ENCODE measurements at regions not wholly inside any gene's neighbourhood (a gene's known extent, or its start where the extent isn't known, plus 50 kb on each side); places are given as distances from the start of the nearest gene placed in this dataset.

- DNase-seq (ENCODE audit: low spot score), result no peak
Measured at GRCh38 chr18:37701967-37702366, 136.4 kb upstream of the CELF4 start.

- DNase-seq (ENCODE audit: low spot score), result no peak
Measured at GRCh38 chr18:37698508-37699040, 133.0 kb upstream of the CELF4 start.

GRCh38 chr18:37694516-37694915 is 128.9 kb upstream of the CELF4 start:
- DNase-seq (ENCODE audit: low spot score), result no peak

DNA sequence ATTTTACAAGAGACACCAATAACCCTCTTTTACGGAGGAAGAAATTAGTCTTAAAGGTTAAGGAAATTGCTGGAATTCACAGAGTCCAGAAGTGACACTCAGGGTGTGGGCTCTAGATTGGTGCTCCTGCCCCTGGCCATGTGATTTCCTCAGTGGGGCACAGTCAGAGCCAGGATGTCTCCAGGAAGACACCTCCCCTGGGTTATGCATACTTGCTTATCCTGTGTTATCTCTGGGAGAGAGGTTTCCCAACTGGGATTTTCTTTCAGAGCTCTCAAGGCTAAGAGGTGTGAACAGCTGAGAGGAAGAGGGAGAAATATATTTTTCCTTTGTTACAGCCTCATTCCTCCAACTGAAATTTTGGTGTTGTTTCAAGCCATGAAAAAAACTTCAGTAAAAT is 125.6 kb upstream of the CELF4 start:
- no peak for DNase-seq (ENCODE audit: low spot score)

DNA sequence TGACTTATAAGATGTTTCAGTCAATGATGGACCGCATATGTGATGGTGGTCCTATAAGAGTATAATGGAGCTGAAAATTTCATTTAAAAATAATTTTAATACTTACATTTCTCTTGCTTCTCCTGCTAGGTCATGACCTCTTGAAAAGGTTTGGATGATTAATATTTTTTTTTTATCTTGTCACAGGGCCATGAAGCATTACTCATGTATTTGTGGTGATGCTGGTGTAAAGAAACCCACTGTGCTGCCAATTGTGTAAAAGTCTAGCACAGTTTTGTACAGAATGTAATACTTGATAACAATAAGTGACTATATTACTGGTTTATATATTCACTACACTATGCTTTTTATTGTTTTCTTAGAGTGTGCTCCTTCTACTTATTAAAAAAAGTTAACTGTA is 124.2 kb upstream of the CELF4 start:
- no peak for DNase-seq (ENCODE audit: low spot score)

- DNase-seq (ENCODE audit: low spot score), result no peak
Measured at GRCh38 chr18:37684590-37684989, 119.0 kb upstream of the CELF4 start.

- DNase-seq (ENCODE audit: low spot score), result no peak
Measured at GRCh38 chr18:37684183-37684582, 118.6 kb upstream of the CELF4 start.

DNA sequence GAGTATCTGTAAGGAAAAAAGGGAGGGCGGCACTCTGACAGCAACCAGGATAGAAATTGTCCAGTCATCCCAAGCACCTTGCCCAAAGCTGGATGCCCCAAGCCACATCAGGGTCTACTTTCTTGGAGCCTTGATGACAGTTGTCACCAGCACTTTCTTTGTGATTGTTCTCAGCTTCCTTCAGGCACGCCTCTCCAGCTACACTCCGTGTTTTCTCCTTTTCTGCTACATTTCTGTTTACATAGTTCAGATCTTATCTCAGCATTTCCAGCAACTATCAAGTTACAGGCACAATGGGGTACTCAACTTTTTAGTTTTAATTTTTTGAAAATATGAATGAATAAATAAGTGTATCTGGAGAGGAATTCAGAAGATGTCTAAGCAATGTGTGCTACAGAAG is 115.3 kb upstream of the CELF4 start:
- no peak for DNase-seq (ENCODE audit: low spot score)

DNA sequence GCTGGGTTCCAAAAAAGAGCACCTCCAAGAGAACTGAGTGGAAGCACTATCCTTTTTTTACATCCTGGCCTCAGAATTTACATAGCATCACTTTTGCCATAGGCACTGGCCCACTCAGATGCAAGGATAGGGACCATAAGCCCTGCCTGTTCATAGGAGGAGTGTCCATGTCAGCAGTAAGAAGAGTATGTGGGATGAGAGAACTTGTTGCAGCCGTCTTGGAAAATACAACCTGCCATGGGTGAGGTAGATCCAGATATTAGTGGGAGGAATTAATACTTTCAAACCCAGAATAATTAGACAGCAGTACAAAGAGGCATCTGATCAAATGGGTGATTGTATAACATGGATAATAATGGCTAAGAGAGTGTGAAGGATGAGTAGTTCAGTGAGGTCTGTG is 110.7 kb upstream of the CELF4 start:
- no peak for DNase-seq (ENCODE audit: low spot score)

DNA sequence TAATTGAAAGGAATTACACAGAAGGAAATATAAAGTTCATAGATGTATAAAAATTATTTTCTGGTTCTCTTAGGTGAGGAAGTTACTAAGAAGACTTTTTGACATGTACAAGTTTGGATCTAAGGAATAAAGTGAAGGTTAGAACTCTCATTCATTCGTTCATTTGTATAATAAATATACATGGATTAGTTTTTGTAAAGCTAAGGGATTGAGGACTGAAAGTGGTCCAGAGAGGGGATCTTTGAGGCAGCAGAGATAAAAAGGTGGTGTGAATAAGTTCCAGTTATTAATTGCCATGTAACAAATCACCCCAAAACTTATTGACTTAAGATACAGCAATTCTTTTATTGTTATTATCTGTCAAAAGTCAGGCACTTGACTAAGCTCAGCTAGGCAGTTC is 110.1 kb upstream of the CELF4 start:
- DNase-seq (ENCODE audit: low spot score), result no peak

DNA sequence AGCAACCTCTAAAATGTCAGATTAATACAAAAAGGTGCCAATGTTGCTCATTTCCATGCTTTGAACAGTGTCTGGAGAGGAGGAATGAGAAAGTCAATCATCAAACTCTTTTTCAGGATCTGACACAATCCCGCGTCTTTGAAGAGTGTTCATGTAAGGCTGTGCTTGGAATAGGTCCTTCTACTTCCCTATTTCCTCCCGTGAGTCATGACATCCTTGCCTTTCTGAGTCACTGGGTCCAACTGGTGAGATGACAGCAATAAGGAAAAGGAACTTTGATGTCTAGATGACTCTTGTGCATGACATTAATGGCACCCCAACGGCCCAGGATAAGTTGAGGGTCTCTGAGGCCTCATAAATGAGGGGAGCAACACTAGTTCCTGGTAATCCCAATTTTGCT is 109.0 kb upstream of the CELF4 start:
- DNase-seq (ENCODE audit: low spot score), result no peak

DNA sequence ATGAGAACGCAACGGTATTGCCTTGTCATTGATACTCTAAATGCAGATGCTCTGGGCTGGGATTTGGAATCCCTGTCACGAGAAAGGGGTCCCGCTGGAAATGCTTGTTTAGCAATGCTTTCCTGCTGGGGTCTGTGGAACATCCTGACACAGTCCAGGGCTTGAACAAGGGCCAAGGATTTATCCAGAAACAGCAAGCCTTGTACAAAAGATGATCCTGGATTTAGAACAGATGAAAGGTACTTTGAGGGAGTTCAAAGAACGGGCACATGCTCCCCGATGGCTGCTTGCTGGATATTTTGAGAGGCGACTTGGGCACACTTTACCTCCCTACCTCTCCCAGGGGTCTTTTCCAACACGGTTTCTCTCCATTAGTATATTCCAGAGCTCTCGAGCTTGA is 108.1 kb upstream of the CELF4 start:
- DNase-seq (ENCODE audit: low spot score), result no peak

DNA sequence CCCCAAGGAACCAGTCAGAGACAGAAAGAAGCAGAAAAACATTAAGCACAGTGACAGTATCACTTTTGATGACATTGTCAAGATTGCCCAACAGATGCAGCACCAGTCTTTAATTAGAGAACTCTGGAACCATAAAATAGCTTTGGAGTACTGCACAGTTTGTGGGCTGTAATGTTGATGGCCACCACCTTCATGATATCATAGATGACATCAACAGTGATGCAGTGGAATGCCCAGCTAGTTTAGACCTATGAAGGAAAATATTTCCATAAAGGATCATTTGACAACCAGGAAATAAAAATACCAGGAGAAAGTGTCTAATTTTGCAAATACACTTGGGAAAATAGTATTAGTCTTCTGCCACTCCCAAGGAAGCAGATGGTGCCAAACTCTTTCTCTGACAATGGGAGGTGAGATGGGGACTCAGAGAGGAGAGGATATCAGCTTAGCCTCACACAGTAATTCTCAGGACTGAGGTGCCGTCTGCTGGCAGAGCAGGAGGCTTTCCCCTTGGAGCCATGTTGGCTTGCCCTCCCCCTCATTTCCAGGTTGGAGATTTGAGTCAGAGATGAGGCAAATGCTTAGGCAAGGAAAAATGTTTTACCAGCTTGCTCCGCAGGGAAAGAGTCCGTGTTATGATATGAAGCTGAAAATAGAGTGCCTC is 107.5 kb upstream of the CELF4 start:
- DNase-seq (ENCODE audit: low spot score), result no peak

GRCh38 chr18:37672001-37672400 is 106.4 kb upstream of the CELF4 start:
- no peak for DNase-seq (ENCODE audit: low spot score)

DNA sequence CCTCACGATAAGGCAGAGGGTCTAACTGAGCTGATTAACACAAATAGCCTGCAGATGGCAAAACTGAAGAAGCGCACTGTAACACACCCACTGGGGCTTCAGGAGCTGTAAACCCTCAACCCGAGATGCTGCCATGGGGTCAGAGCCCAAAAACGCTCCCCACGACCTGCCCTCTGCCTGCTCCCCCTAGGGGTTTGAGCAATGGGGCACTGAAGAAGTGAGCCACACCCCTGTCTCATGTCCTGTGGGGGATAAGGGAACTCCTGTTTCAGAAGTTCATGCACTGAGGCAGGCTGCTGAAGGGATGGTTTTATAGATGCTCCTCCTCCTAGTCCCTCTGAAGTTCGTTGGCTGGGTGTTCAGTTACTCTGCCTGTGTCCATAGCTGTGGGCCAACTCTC is 105.9 kb upstream of the CELF4 start:
- no peak for DNase-seq (ENCODE audit: low spot score)

DNA sequence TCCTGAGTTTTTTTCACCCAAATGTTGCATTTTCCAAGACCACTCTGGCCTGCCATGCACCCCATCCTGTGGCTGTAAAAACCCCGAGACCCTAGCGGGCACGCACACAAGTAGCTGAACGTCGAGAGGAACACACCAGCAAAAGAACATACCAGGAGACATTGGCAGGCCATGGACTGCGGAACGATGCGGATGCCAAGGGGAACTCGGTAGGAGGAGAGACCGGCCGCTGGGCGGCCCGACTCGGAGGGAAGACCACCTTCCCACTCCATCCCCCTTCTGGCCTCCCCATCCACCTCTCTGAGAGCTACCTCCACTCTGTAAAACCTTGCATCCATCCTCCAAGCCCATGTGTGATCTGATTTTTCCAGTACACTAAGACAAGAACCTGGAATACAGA is 105.5 kb upstream of the CELF4 start:
- no peak for DNase-seq (ENCODE audit: low spot score)

- DNase-seq (ENCODE audit: low spot score), result no peak
Measured at GRCh38 chr18:37669991-37670534, 104.5 kb upstream of the CELF4 start.

- no peak for DNase-seq (ENCODE audit: low spot score)
Measured at GRCh38 chr18:37668971-37669747, 103.6 kb upstream of the CELF4 start.

GRCh38 chr18:37667836-37668235 is 102.2 kb upstream of the CELF4 start:
- no peak for DNase-seq (ENCODE audit: low spot score)

DNA sequence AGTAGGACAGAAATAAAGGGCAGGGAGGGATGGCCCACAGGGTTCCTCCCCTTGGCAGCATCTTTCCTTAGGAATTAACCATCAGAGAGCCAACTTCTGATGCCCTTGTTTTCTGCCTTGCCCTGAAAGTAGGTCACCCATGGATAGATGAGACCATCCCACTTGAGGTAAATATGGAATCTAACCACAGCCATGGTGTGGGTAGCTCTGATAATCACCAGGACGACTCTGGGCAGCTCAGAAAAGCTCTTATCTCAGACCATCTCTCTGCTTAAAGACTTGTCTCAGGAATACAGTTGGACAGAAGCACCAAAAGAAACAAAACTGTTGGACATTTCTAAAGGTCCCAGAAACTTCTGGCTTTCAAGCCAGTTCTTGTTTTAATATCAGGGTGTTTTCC is 101.4 kb upstream of the CELF4 start:
- no peak for DNase-seq (ENCODE audit: low spot score)

GRCh38 chr18:37666451-37666850 is 100.9 kb upstream of the CELF4 start:
- no peak for DNase-seq (ENCODE audit: low spot score)

DNA sequence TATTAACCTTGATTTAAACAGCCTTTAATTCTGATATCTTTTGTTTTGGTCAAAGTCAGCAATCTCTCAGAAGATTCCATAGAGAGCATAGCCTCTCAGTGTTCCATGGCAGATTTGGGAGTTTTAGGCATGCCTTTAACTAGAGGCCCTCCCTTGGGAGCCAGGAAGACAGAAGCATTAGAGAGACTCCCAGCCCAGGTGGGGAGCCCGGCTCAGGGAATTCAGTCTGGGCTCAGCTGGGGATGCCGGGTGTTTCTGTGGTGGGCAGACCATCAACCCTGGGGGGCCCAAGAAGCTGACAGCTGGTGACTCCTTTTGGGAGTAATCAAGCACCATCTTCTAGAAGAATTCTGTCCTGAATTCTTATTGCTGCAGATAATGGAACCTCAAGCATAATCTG is 99.7 kb upstream of the CELF4 start:
- no peak for DNase-seq (ENCODE audit: low spot score)

- no peak for DNase-seq (ENCODE audit: low spot score)
Measured at GRCh38 chr18:37663446-37663845, 97.8 kb upstream of the CELF4 start.
